NB4 (cell line): ENCODE measurements at regions not wholly inside any gene's neighbourhood (a gene's known extent, or its start where the extent isn't known, plus 50 kb on each side); places are given as distances from the start of the nearest gene placed in this dataset.

Experiments
- CTCF ChIP-seq: IDR thresholded peaks from one replicate; pipeline ENCODE4 v1.5.1; 2012; ENCODE audit warnings: low read depth, low read length
- MAX ChIP-seq: IDR thresholded peaks from 2 replicates; pipeline ENCODE4 v1.6.1; 2011; ENCODE audit warnings: low read depth, low read length
- POLR2A ChIP-seq: IDR thresholded peaks from 2 replicates; pipeline ENCODE4 v1.6.1; 2011; ENCODE audit warnings: mild to moderate bottlenecking; ENCODE audit not compliant: insufficient read length; ENCODE audit errors: extremely low read depth

- TF ChIP-seq CTCF (no peak), MAX (no peak), POLR2A (no peak)
Measured at GRCh38 chr14:101496776-101497683, 64.3 kb upstream of the DIO3 start.
